Activated CD4-positive, alpha-beta memory T cell treated with anti-CD3 and anti-CD28 coated beads, Interleukin-2, amount 10 ng/mL, durations not matched to agents 7 days and 5 days (primary cell): ENCODE measurements at regions not wholly inside any gene's neighbourhood (a gene's known extent, or its start where the extent isn't known, plus 50 kb on each side); places are given as distances from the start of the nearest gene placed in this dataset.

Experiments used
- CTCF ChIA-PET: fragments of 350-600 bp; sonication (Branson Sonifier 250); formaldehyde crosslinking; loops from one replicate; lab custom pipeline; 2021; ENCODE audit warnings: antibody characterized with exemption, inconsistent platforms; lab: Charles Lee
- POLR2A ChIA-PET: fragments of 350-600 bp; sonication (Branson Sonifier 250); formaldehyde crosslinking; loops from one replicate; lab custom pipeline; 2021; ENCODE audit warnings: antibody characterized with exemption; lab: Charles Lee
- DNase-seq: peaks from one replicate; pipeline ENCODE4 v3.0.0-alpha.2; 2020
- H3K27ac Mint-ChIP-seq: one replicate; pipeline ENCODE4 v1.8.0; 2021; ENCODE audit warnings: mild to moderate bottlenecking, mixed read lengths
- H3K27me3 Mint-ChIP-seq: one replicate; pipeline ENCODE4 v1.8.0; 2021; ENCODE audit warnings: mixed read lengths
- H3K36me3 Mint-ChIP-seq: one replicate; pipeline ENCODE4 v1.8.0; 2021; ENCODE audit warnings: low read depth, mixed read lengths
- H3K4me1 Mint-ChIP-seq: one replicate; pipeline ENCODE4 v1.8.0; 2021; ENCODE audit warnings: mixed read lengths
- H3K4me3 Mint-ChIP-seq: one replicate; pipeline ENCODE4 v1.8.0; 2021; ENCODE audit warnings: mild to moderate bottlenecking, mixed read lengths
- H3K9me3 Mint-ChIP-seq: one replicate; pipeline ENCODE4 v1.8.0; 2021; ENCODE audit warnings: mixed read lengths

- H3K9me3 Mint-ChIP-seq: no peaks in the 10 kb centered on the region
Observed at GRCh38 chr17:77687417-77687816, 271.1 kb upstream of the TNRC6C start.

DNA sequence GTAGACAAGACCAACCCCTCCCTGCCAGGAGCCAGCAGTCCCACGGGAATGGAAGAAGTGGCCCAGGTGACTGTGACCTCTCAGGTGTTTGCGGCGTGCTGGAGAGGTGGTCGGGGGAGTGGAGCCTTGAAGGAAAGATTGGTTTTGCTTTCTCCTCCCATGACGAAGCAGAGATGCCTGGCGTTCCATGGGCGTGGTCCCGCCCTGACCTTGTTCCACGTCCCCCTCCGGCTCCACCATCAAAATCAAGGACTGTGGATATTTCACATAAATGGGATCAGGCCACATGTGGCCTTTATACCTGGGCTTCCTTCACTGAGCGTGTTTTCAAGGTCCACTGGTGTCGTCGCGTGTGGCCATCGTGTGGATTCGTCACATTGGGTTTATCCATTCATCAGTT, 270.6 kb upstream of the TNRC6C start:
- no peaks in the 10 kb centered on the region for H3K9me3 Mint-ChIP-seq
- no peak overlapping the region for H3K27ac Mint-ChIP-seq
- DNase-seq: no peak
- H3K36me3 Mint-ChIP-seq: no peaks in the 10 kb centered on the region
- ChIA-PET CTCF (no interaction called here), POLR2A (no interaction called here)
- H3K27me3 Mint-ChIP-seq: peaks cover 1% of the 10 kb centered on the region
- no peak overlapping the region for H3K4me3 Mint-ChIP-seq
- H3K4me1 Mint-ChIP-seq: peaks cover 28% of the 10 kb centered on the region

More at GRCh38 chr17:77687417-77687816, 271.1 kb upstream of the TNRC6C start:
- H3K27me3 Mint-ChIP-seq: peaks cover 1% of the 10 kb centered on the region
- no peak overlapping the region for H3K27ac Mint-ChIP-seq
- H3K4me3 Mint-ChIP-seq: no peak overlapping the region
- DNase-seq: no peak
- H3K4me1 Mint-ChIP-seq: peaks cover 23% of the 10 kb centered on the region
- no peaks in the 10 kb centered on the region for H3K36me3 Mint-ChIP-seq
- ChIA-PET POLR2A (no interaction called here), CTCF (no interaction called here)

- H3K36me3 Mint-ChIP-seq: no peaks in the 10 kb centered on the region
- no peak overlapping the region for H3K27ac Mint-ChIP-seq
- H3K4me3 Mint-ChIP-seq: no peak overlapping the region
- POLR2A ChIA-PET: no interaction called here
- peaks cover 32% of the 10 kb centered on the region for H3K4me1 Mint-ChIP-seq
- H3K9me3 Mint-ChIP-seq: no peaks in the 10 kb centered on the region
- CTCF ChIA-PET: no interaction called here
- no peak for DNase-seq
- peaks cover 1% of the 10 kb centered on the region for H3K27me3 Mint-ChIP-seq
Observed at GRCh38 chr17:77688369-77688768, 270.1 kb upstream of the TNRC6C start.

- POLR2A ChIA-PET: interaction anchor here (1.4 to 3.6 kb wide), 2 partner anchors 24 to 45 kb away, joined by 5 to 30 read pairs; no protein-coding TSS in a partner anchor
- Mint-ChIP-seq H3K36me3 (no peaks in the 10 kb centered on the region), H3K9me3 (no peaks in the 10 kb centered on the region), H3K4me1 (peaks cover 43% of the 10 kb centered on the region), H3K27ac (peak overlapping the region; percentile 25), H3K27me3 (peaks cover 11% of the 10 kb centered on the region), H3K4me3 (no peak overlapping the region)
- DNase-seq: peak; percentile 50
- CTCF ChIA-PET: interaction anchor here (1.2 kb wide), 1 partner anchor 24 kb away, joined by 3 read pairs; no protein-coding TSS in a partner anchor
Observed at GRCh38 chr17:77690271-77691161, 268.0 kb upstream of the TNRC6C start.

DNA sequence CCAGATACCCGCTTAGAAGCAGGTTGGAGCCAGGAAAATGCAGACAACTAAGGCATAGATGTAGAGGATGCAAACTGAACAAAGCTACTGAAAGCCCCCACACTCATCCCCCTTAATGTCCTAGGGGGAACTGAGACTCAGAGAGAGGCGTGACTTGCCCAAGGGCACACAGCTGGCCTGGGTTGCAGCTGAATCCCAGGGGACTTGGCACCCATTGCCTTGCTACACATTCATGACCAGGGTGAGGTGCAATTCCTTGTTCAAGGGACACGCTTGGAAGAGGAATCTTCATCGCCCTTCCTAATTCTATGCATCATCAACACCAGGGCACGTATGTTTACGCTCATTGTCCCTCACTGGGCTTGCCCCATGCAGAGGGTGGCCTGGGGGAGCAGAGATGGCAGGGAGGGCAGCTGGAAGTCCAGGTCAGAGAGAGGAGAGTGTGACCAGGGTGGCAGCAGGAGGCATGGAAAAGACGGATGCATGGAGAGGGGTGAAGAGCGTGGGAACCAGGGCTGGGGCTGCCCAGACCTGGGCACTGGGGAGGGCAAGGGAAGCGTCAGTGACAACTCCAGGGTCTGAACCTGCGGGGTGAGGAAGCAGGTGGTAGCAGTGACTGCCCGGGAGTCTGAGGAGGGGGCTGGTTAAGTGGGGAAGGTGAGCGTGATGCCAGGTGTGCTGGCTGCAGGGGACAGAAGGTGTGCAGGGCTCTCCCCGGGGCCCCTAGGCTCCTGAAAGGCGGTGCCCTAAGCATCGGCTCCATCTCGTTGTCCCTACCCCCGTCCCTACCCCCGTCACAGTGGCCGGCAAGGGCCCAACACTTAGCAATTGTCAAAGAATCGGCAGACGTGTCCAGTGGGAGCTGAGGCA, 267.1 kb upstream of the TNRC6C start:
- Mint-ChIP-seq H3K4me1 (peaks cover 45% of the 10 kb centered on the region), H3K27ac (peak overlapping the region; percentile 25), H3K27me3 (peaks cover 18% of the 10 kb centered on the region), H3K36me3 (no peaks in the 10 kb centered on the region), H3K9me3 (no peaks in the 10 kb centered on the region), H3K4me3 (no peak overlapping the region)
- POLR2A ChIA-PET: interaction anchor here (1.4 to 3.6 kb wide), 2 partner anchors 25 to 46 kb away, joined by 5 to 30 read pairs; no protein-coding TSS in a partner anchor
- CTCF ChIA-PET: interaction anchor here (1.2 kb wide), 1 partner anchor 25 kb away, joined by 3 read pairs; no protein-coding TSS in a partner anchor
- no peak for DNase-seq

GRCh38 chr17:77692571-77693161, 265.8 kb upstream of the TNRC6C start:
- ChIA-PET CTCF (no interaction called here), POLR2A (interaction anchor here (0.6 to 3.6 kb wide), 2 partner anchors 22 to 26 kb away, joined by 3 to 30 read pairs; no protein-coding TSS in a partner anchor)
- no peak overlapping the region for H3K4me3 Mint-ChIP-seq
- peak overlapping the region; percentile 76 for H3K27ac Mint-ChIP-seq
- H3K36me3 Mint-ChIP-seq: no peaks in the 10 kb centered on the region
- H3K27me3 Mint-ChIP-seq: peaks cover 21% of the 10 kb centered on the region
- H3K4me1 Mint-ChIP-seq: peaks cover 47% of the 10 kb centered on the region
- H3K9me3 Mint-ChIP-seq: no peaks in the 10 kb centered on the region
- peak; percentile 56 for DNase-seq

DNA sequence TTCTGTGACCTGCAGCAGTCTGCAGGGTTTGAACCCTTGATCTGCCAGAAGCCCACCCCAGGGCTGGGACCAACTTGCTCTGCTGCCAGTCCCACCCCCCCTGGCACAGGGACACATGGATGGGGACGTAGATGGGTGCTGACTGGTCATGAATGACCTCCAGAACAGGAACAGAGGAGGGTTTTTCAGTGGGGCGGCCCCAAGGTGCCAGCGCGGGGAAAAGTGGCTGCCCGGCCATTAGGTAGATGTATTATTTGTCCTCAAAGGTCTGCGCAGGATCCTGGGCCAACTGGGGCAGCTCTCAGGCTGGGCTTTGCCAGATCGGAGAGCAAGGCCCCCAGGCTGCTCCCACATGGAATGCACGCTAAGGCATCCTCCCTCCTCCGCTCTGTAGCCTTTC, 265.2 kb upstream of the TNRC6C start:
- Mint-ChIP-seq H3K9me3 (no peaks in the 10 kb centered on the region), H3K4me3 (no peak overlapping the region), H3K36me3 (no peaks in the 10 kb centered on the region), H3K27ac (no peak overlapping the region), H3K4me1 (peaks cover 47% of the 10 kb centered on the region), H3K27me3 (peaks cover 22% of the 10 kb centered on the region)
- POLR2A ChIA-PET: interaction anchor here (3.6 kb wide), 1 partner anchor 27 kb away, joined by 30 read pairs; no protein-coding TSS in a partner anchor
- DNase-seq: no peak
- CTCF ChIA-PET: no interaction called here

DNA sequence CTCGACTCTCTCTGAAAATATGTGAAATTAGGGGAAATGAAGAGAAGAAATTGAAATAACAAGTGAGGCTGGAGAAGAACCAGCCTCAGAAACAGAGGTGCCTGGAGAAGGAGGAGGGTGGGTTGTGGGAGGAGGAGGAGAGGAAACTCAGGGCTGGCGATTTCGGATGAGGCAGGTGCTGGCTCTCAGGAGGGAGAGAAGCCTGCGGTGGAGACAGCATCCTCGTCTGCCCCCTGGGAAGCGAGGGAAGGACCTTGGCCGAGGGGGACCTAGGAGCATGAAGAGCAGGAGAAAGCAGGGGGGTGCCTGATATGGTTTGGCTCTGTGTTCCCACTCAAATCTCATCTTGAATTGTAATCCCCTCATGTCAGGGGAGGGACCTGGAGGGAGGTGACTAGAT, 264.7 kb upstream of the TNRC6C start:
- H3K27me3 Mint-ChIP-seq: peaks cover 26% of the 10 kb centered on the region

GRCh38 chr17:77694391-77695363, 263.8 kb upstream of the TNRC6C start:
- Mint-ChIP-seq H3K9me3 (no peaks in the 10 kb centered on the region), H3K27me3 (peaks cover 28% of the 10 kb centered on the region), H3K27ac (no peak overlapping the region), H3K4me1 (peaks cover 47% of the 10 kb centered on the region), H3K36me3 (no peaks in the 10 kb centered on the region), H3K4me3 (no peak overlapping the region)
- ChIA-PET CTCF (no interaction called here), POLR2A (no interaction called here)
- no peak for DNase-seq

More for the DNA sequence above, 264.7 kb upstream of the TNRC6C start:
- POLR2A ChIA-PET: no interaction called here
- peaks cover 47% of the 10 kb centered on the region for H3K4me1 Mint-ChIP-seq
- CTCF ChIA-PET: no interaction called here
- H3K36me3 Mint-ChIP-seq: no peaks in the 10 kb centered on the region
- no peak overlapping the region for H3K4me3 Mint-ChIP-seq
- H3K27ac Mint-ChIP-seq: no peak overlapping the region
- no peak for DNase-seq
- H3K9me3 Mint-ChIP-seq: no peaks in the 10 kb centered on the region

DNA sequence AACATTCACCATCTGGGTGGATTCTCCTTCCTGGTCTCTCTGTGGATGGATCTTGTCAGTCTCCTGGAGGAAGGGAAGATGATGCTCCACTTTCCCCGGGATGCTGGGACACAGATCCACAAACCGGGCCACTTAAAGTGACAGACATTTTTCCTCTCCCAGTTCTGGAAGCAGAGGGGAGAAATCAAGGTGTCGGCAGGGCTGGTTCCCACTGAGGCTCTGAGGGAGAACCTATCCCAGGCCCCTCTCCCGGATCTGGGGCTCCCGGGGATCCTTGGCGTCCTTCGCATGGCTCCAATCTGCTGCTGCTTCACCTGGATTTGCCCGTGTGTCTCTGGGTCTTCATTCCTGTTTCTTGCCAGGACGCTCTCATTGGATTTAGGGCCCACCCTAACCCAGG, 263.1 kb upstream of the TNRC6C start:
- ChIA-PET CTCF (no interaction called here), POLR2A (interaction anchor here (0.9 kb wide), 1 partner anchor 29 kb away, joined by 3 read pairs; no protein-coding TSS in a partner anchor)
- DNase-seq: no peak

GRCh38 chr17:77696151-77696720, 262.3 kb upstream of the TNRC6C start:
- Mint-ChIP-seq H3K27me3 (peaks cover 27% of the 10 kb centered on the region), H3K9me3 (no peaks in the 10 kb centered on the region), H3K27ac (no peak overlapping the region), H3K4me1 (peaks cover 35% of the 10 kb centered on the region), H3K36me3 (no peaks in the 10 kb centered on the region), H3K4me3 (no peak overlapping the region)
- no peak for DNase-seq
- ChIA-PET POLR2A (interaction anchor here (0.9 kb wide), 1 partner anchor 29 kb away, joined by 3 read pairs; no protein-coding TSS in a partner anchor), CTCF (no interaction called here)

More for the DNA sequence above, 263.1 kb upstream of the TNRC6C start:
- Mint-ChIP-seq H3K9me3 (no peaks in the 10 kb centered on the region), H3K4me3 (no peak overlapping the region), H3K27me3 (peaks cover 27% of the 10 kb centered on the region), H3K4me1 (peaks cover 44% of the 10 kb centered on the region), H3K27ac (no peak overlapping the region), H3K36me3 (no peaks in the 10 kb centered on the region)
